ENCODE measurements at regions not wholly inside any gene's neighbourhood (a gene's known extent, or its start where the extent isn't known, plus 50 kb on each side); places are given as distances from the start of the nearest gene placed in this dataset.

DNA sequence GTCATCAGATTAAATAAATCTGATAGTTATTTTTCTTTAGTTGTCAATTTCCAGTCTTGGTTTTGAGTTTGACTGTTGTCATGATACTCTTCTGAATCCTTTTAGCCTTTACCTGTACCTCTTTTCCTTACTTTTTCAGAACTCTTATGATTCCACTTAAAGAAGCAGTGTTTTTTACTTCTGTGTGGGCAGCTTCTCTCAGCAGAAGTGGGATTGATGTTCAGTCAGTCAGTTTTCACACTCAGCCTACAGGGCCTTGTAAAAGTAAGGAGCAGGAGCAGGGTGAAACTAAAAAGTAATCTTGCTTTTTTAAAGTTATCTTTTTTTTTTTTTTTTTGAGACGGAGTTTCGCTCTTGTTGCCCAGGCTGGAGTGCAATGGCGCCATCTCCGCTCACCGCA lies 75.1 kb downstream of the HAUS1 start:
- TF ChIP-seq POLR2AphosphoS5 (IDR thresholded peaks at IDR 0.05; ENCODE audit: low read depth, low read length), result no peak
- no peak for TF ChIP-seq SIN3A (IDR thresholded peaks at IDR 0.05; ENCODE audit: borderline replicate concordance, insufficient read depth, low read length)
- no peak for TF ChIP-seq FOXP2 (optimal IDR thresholded peaks at IDR 0.05; ENCODE audit: borderline replicate concordance, extremely low read depth, extremely low read length, insufficient read depth)
- TF ChIP-seq, protein P1, sequence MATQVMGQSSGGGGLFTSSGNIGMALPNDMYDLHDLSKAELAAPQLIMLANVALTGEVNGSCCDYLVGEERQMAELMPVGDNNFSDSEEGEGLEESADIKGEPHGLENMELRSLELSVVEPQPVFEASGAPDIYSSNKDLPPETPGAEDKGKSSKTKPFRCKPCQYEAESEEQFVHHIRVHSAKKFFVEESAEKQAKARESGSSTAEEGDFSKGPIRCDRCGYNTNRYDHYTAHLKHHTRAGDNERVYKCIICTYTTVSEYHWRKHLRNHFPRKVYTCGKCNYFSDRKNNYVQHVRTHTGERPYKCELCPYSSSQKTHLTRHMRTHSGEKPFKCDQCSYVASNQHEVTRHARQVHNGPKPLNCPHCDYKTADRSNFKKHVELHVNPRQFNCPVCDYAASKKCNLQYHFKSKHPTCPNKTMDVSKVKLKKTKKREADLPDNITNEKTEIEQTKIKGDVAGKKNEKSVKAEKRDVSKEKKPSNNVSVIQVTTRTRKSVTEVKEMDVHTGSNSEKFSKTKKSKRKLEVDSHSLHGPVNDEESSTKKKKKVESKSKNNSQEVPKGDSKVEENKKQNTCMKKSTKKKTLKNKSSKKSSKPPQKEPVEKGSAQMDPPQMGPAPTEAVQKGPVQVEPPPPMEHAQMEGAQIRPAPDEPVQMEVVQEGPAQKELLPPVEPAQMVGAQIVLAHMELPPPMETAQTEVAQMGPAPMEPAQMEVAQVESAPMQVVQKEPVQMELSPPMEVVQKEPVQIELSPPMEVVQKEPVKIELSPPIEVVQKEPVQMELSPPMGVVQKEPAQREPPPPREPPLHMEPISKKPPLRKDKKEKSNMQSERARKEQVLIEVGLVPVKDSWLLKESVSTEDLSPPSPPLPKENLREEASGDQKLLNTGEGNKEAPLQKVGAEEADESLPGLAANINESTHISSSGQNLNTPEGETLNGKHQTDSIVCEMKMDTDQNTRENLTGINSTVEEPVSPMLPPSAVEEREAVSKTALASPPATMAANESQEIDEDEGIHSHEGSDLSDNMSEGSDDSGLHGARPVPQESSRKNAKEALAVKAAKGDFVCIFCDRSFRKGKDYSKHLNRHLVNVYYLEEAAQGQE (IDR thresholded peaks at IDR 0.05; ENCODE audit: insufficient read depth in 1 of 2, low read depth in 2 of 2, low read length in 2 of 2), result no peak
- TF ChIP-seq TAF1 (IDR thresholded peaks at IDR 0.05; ENCODE audit: borderline replicate concordance, insufficient read depth, low read length), result no peak

DNA sequence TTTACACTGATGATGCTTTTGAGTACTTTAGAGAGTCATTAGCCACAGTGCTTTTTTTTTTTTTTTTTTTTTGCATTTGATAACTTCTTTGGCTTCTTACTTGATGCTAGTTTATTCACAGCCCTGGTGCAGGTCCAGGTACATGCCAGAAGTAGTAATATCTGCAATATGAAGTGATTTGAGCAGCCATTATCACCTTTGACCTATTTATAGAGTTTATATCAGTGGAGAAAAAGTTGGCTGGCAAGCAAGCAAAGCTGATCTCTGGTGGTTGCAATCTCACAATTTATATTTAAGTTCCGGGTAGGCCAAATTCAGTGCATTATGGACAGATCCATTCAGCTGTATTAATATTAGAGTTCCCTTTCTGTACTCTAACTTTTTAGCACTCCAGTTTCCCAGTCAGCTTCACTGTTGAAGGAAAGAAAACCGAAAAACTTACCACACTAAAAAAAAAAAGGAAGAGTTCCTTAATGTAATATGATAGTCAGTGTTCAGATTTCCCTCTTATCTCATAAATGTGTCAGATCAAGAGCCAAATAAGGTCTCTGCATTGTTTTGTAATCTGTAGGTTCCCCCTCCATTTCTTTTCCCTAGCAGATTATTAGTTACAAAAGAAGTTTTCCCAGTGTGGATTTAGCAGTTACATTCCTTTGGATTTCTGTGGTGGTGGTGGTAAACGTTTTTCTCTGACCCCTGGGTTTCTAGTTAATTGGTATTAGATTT lies 78.6 kb downstream of the HAUS1 start:
- TF ChIP-seq TAF1 (IDR thresholded peaks at IDR 0.05; ENCODE audit: borderline replicate concordance, insufficient read depth, low read length), result no peak
- TF ChIP-seq POLR2AphosphoS5 (IDR thresholded peaks at IDR 0.05; ENCODE audit: low read depth, low read length), result no peak
- TF ChIP-seq, protein P1 (IDR thresholded peaks at IDR 0.05; ENCODE audit: insufficient read depth in 1 of 2, low read depth in 2 of 2, low read length in 2 of 2), result no peak
- no peak for TF ChIP-seq FOXP2 (optimal IDR thresholded peaks at IDR 0.05; ENCODE audit: borderline replicate concordance, extremely low read depth, extremely low read length, insufficient read depth)
- no peak for TF ChIP-seq SIN3A (IDR thresholded peaks at IDR 0.05; ENCODE audit: borderline replicate concordance, insufficient read depth, low read length)

DNA sequence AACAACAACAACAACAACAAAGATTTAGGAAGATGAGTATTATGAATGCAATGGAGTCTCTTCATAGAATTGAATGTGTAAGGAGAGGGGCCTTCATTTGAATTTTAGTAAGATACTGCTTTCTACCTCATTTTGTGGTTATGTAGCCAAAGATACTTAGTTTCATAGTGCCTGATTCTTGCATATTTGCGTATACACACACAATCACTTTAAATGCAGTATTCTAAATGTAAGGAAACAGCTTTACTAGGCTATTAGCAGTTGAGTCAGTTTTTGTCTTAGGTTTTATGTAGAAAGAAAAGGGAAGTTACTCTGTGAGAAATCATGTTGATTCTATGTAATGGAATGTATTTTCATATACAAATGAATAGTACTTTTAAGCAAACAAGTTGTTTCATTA lies 80.5 kb downstream of the HAUS1 start:
- TF ChIP-seq TAF1 (IDR thresholded peaks at IDR 0.05; ENCODE audit: borderline replicate concordance, insufficient read depth, low read length) (no peak), FOXP2 (optimal IDR thresholded peaks at IDR 0.05; ENCODE audit: borderline replicate concordance, extremely low read depth, extremely low read length, insufficient read depth) (no peak), POLR2AphosphoS5 (IDR thresholded peaks at IDR 0.05; ENCODE audit: low read depth, low read length) (no peak), SIN3A (IDR thresholded peaks at IDR 0.05; ENCODE audit: borderline replicate concordance, insufficient read depth, low read length) (no peak)
- TF ChIP-seq, protein P1 (IDR thresholded peaks at IDR 0.05; ENCODE audit: insufficient read depth in 1 of 2, low read depth in 2 of 2, low read length in 2 of 2), result no peak

DNA sequence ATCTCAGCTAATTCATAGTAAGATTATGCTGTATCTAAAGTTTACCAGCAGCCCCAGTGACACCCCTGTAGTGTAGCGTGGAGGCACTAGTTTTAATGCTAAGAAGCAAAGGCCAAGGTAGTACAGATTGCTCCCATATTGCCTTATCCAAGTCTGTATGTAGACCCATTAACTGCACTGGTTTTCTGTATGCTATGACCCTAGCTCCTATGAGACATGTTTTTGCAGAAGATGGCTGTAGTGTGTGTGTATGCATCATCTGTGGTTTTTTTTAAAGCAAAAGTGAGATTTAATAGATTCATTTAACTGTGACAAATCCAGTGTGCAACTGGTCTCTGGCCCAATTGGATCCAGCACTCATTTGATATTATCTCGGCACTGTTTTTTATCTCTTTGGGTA lies 86.5 kb downstream of the HAUS1 start:
- TF ChIP-seq TAF1 (IDR thresholded peaks at IDR 0.05; ENCODE audit: borderline replicate concordance, insufficient read depth, low read length) (no peak), POLR2AphosphoS5 (IDR thresholded peaks at IDR 0.05; ENCODE audit: low read depth, low read length) (no peak), SIN3A (IDR thresholded peaks at IDR 0.05; ENCODE audit: borderline replicate concordance, insufficient read depth, low read length) (no peak), FOXP2 (optimal IDR thresholded peaks at IDR 0.05; ENCODE audit: borderline replicate concordance, extremely low read depth, extremely low read length, insufficient read depth) (no peak)
- TF ChIP-seq, protein P1 (IDR thresholded peaks at IDR 0.05; ENCODE audit: insufficient read depth in 1 of 2, low read depth in 2 of 2, low read length in 2 of 2), result no peak

All from PFSK-1 (cell line).